HG03066 (cell line): ENCODE measurements at regions not wholly inside any gene's neighbourhood (a gene's known extent, or its start where the extent isn't known, plus 50 kb on each side); places are given as distances from the start of the nearest gene placed in this dataset.

Experiments used
- ATAC-seq: cut with Tn5 transposase; IDR thresholded peaks from one replicate; pipeline ENCODE4 v1.9.1; 2021; ENCODE audit warnings: low read depth; ENCODE audit not compliant: unreplicated experiment

DNA sequence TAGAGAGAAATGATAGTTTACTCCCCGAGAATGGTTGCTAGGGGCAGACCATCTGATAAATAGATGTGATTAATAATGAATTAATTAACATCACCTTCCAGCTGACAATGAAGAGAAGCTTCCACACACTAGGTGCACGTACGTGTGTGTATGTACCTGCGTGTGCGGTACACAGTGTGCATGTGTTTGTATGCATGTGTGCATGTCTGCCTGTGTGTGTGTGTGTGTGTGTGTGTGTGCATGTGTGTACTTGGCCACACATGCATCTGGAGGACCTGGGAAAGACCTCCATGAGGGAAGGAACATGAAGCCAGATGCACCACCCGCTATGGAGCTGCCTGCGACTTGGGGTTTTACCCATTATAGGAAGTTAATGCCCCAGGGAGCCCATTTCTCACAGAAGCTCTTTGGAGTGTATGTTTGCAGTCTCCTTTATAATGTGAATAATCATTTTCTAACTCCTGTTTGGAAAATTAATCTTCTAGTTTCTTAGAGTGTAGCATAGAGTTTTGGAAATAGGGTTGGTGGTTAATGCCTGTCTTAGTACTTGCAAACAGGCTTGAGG, 229.1 kb downstream of the ENGASE start:
- no peak for ATAC-seq

DNA sequence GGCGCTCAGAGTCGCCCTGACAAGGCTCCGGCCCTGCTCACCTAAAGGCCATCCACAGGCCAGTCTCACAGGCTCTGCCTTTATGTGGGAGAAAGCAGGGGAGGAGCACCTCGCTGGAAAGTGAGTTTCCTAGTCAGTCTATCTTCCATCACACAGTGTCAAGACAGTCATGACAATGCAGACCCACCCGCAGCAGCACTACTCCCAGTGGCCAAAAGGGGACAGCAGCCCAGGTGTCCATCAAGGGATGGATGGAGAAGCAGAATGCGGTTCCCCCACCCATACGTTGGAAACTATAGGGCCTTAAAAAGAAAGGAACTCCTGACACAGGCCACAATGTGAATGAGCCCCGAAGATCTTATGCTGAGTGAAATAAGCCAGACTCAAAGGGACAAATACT, 226.8 kb downstream of the ENGASE start:
- no peak for ATAC-seq

DNA sequence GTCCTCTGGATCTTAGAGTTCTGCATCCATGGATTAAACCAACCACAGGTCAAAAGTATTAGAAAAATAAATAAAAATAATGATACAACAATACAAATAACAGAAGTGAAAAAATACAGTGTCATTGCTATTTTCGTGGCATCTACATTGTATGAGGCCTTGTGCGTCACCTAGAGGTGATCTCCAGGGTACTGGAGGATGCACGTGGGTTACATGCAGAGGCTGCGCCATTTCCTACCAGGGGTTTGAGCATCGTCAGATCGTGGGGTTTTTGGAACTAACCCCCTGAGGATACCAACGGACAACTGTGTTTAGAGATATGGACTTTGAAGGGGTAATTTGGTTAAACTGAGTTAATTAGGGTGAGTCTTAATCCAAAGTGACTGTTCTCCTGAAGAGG, 224.7 kb downstream of the ENGASE start:
- no peak for ATAC-seq

DNA sequence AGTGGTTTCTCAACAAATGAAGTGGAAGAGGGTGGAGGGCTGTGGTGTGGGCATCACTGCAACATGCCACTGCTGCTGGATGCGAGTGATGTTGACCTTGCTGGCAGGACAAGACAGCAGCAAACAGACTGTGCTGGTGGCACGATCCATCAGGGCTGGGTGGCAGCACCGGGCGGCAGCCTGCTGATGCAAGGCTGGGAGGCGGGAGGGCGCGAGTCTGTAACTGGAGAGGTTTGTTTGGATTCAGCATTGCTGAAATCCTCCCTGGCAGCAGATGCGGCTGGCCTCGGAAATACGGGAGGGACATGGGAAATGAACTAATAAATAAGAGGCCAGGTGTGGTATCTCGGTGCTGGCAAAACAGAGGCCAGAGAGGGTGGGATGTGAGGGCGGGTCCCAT, 224.2 kb downstream of the ENGASE start:
- ATAC-seq: no peak

DNA sequence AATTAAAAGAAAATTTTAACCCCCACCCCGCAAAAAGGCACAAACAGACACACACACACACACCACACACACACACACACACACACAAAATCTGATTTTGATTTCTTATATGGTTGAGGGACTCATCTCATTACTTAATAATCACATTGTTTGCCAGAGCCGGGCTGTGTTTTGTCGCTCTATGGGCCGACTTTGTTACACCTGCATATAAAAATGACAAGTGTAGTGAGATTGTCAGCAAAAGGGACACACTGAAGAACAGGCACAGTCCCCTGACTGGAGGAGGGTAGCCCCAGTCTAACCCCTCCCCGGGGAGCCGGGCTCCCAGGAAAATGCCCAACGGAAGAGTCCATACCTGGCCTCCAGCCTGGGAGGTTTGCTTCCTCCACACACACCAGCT, 221.6 kb downstream of the ENGASE start:
- ATAC-seq: no peak

DNA sequence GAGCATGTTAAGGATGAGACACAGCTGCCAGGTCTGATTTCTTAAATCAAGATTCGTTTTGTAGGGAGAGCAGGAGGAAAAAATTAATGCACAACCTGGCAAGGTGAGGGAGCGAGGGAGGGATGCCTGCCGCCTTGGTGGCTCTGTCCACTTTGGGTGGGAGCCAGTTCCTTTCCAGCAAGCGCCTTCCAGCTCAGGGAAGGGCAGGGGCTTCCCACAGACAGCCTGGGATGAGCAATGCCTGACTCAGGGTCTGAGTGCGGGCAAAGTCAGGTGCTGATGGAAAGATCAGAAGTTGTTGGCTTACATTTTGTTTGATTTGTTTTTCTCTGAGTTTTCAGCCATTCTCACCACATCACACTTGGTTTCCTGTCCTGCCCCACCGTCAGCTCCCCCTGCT, 220.7 kb downstream of the ENGASE start:
- no peak for ATAC-seq

DNA sequence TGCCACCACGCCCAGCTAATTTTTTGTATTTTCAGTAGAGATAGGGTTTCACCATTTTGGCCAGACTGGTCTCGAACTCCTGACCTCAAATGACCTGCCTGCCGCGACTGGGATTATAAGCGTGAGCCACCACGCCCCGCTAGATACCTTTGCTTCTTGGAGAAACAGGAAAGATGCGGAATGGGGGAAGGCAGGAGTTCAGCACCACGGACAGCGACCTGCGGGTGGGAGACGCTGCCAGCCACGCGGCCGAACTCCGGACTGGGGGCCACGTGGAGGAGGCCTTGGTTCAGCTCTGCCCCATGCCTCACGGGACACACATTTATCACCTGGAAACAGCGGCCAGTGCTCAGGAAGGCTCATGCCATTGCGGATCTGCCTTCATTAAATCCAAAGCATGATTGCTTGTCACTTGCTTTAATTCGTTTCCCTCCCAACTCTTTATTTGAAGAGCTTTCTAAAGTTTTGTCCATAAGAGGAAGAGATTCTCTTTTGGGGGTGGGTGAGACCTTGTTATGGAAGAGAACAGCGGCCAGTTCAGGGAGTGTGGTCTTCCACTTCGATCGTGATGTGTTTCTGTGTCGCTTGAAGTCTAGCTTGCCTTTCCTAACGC, 219.9 kb downstream of the ENGASE start:
- ATAC-seq: no peak

DNA sequence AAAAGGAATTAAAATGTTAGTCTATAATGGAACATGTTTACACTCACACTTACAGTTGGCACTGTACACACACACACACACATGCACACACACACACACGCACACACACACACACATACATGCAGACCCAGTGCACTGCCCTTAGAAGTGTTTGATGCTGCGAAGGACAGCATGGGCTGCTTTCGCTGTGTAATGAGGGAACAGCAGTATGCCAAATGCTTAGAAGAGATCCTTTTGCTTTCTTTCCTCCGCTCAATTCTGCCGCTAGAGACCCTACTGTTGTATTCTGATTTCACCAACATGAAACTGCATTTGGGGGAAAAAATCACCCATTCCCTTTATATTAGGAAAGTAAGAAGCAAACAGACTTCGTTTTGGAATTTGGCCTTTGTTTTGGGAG, 217.9 kb downstream of the ENGASE start:
- no peak for ATAC-seq

- ATAC-seq: no peak
These were observed 216.8 kb downstream of the ENGASE start for GRCh38 chr17:79291391-79291790.

DNA sequence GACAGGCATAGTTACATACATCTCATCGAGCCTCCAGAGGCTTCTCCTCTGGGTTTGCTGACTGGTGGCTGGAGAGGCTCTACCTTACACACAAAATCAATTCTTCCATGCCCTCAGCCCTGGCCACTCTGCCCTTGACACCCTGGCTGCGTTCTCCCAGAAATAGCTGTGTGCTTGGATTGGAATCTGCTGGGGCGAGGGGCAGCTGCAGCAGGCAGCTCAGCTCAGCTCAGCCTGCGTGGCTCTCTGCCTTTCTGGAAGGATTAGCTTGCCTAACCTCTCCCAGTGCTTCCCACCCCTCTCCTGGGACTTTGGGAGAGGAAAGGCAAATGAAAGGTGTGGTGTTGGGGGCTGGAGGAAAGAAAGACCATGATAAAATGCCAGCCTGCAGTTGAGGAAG, 216.1 kb downstream of the ENGASE start:
- ATAC-seq: no peak

- ATAC-seq: no peak
These were observed 214.3 kb downstream of the ENGASE start for GRCh38 chr17:79288950-79289349.

DNA sequence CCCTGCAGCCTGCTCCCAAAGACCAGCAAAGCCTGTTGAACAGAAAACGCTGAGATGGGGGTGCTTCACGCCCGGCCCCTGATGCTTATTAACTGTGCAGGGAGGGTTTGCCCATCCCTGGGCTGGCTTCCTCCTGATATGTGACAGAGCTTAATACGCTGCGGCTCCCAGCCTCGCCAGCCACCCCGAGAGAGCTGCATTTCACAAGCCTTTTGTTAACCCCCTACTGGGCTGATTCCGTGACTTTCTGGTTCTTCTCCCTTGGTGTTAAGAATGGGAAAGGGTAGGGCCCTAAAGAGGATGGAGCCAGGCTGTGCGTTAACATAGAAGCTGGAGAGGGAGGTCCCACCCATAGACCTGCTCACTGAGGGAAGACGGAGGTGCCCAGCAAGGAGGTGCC, 211.8 kb downstream of the ENGASE start:
- no peak for ATAC-seq

DNA sequence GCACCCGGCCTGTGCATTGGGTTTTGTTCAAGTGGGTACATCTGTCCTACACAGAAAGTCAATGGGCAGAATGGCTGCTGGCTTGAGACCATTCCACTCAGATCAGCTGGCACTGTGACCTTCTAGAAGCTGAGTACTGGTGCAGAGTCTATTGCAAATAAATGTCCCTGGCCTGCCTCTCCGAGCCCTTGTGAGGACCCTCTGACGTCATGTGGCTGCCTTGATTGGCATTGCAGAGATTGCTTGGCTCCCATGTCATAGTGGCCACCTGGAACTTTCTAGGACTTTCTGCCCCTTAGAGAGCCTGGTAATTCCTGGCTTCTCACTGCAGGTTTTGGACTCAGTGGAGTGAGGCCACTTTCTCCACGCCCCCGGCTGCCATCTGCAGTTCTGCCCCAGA, 211.3 kb downstream of the ENGASE start:
- no peak for ATAC-seq

DNA sequence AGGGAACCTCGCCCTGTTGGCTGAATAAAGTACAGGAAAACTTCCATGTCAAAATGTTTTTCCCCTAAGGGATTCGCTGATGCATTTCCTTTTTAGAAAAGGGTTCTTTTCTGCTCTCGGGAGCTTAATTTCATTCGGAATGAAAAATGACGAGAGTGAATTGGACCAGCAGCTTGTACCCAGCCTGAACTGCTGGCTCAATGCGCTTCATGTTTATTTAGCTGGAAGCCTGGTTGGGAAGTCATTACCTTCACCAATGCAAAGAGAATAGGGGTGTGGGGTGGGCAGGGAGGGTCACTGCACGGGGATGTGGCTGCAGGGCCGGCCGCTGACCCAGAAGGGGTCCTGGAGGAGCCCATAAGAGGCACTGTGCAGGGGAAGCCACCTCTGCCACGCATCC, 207.7 kb downstream of the ENGASE start:
- ATAC-seq: no peak

GRCh38 chr17:79281803-79282202, 207.2 kb downstream of the ENGASE start:
- no peak for ATAC-seq

DNA sequence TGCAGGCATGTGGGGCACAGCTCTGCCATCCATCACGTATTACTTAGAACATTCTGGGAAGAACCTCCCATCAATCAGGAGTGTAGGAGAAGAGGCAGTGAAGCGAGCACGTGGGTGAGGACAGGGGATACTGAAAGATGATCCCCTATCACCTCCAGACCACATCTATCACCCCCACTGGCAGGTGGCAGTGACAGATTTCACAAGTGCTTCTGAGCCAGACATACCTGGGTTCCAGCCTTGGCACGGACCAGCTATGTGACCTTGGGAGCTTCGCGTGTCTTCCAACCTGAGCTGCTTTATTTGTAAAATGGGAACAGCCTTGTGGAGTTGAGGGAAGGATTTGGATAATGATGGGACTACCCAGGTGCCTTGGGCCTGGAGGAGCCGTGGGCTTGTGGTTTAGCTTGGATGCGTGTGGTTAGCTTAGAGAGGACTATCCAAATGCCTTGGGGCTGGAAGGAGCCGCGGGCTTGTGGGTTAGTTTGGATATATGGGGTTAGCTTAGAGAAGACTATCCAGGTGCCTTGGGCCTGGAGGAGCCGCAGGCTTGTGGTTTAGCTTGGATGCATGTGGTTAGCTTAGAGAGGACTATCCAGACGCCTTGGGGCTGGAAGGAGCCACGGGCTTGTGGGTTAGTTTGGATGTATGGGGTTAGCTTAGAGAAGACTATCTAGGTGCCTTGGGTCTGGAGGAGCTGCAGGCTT, 206.4 kb downstream of the ENGASE start:
- no peak for ATAC-seq

DNA sequence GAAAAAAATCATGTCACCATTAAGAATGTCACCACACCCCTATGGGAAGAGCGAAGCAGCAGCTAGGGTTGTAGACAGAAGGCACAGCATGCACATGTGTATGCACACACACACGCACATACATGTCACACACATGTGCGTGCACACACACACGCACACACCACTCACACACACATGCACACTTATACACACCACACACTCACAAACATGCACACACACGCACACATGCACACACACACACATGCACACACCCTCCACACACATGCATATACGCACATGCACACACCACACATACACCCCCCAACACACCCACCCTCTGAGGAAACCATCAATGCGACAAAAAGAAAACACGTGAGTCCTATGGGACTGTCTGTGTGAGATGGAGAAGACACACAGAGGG, 205.4 kb downstream of the ENGASE start:
- ATAC-seq: no peak

DNA sequence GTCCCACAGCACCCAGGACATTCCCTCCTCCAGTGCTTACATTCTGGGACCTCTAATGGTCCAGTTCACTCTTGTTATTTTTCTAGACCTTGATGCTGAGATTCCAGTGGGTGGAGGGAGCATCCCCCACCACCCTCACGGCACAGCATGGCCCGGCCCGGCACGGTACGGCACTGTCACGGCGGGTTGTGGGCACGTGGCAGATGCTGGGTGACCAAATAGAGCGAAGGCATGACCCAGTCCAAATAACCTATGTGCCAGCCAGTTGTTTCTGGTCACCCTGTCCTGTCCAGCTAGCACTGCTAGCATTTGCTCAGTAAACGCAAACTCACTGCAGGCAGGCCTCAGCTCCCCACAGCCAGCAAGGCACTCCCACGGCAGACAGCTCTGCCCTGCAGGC, 204.7 kb downstream of the ENGASE start:
- ATAC-seq: no peak

- ATAC-seq: no peak
These were observed 202.2 kb downstream of the ENGASE start for GRCh38 chr17:79276821-79277220.

- no peak for ATAC-seq
These were observed 199.0 kb downstream of the ENGASE start for GRCh38 chr17:79273660-79274059.

DNA sequence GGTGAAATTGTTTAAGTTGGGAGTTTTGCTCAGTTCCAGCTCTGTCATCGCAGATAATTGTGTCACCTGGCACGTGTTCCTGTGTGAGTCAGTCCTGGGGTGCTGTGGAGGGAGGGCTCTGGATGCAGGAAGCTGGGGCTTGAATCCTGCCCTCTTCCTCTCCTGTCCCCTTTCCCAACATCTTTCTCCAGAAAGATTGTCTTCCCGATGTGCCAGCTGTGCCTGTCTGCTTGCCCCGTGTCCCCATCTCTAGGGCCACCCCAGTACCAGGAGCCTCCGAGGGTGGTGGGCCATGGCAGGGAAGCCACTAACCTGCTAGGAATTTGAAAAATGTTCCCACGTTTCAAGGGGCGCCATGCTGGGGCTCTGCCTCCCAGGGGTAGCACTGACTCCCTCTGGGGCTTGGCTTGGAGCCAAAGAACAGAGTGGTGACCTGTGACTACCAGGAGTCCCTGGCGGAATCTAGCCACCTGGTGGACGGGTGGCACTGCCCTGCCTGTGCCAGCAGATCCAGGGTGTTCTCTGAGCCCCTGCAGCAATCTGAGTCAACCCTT, 198.1 kb downstream of the ENGASE start:
- no peak for ATAC-seq

DNA sequence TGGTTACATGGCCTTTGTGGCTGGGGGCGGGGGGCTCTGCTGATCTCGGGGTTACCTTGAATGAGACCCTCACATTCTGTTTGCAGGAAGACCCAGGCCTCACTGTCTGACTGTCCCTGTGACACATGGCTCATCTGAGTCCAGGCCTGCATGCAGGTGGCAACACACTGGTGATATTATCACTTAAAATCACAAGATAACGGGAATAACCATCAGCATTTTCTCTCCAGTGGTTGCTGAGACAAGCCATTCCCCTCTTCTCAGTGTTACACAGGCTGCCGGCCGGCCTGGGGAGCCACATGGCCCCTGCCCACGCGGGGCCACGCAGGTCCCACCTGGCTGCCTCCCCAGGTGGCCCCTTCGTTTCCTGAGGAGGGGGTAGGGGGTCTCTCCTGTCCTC, 197.6 kb downstream of the ENGASE start:
- no peak for ATAC-seq
